ENCODE measurements at regions not wholly inside any gene's neighbourhood (a gene's known extent, or its start where the extent isn't known, plus 50 kb on each side); places are given as distances from the start of the nearest gene placed in this dataset.

DNA sequence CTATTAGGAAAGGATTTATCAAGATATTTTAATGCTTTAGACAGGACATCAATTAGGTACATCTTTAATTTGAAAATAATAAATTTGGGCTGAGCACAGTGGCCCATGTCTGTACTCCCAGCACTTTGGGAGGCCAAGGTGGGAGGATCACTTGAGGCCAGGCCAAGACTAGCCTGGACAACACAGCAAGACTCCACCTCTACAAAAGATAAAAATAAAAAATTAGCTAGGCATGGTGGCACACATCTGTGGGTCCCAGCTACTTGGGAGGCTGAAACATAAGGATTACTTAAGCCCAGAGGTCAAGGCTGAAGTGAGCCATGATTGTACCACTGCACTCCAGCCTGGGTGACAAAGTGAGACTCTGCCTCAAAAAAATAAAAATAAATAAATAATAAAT, 59.6 kb upstream of the IRF2 start (continued):
- TF ChIP-seq, protein P1, sequence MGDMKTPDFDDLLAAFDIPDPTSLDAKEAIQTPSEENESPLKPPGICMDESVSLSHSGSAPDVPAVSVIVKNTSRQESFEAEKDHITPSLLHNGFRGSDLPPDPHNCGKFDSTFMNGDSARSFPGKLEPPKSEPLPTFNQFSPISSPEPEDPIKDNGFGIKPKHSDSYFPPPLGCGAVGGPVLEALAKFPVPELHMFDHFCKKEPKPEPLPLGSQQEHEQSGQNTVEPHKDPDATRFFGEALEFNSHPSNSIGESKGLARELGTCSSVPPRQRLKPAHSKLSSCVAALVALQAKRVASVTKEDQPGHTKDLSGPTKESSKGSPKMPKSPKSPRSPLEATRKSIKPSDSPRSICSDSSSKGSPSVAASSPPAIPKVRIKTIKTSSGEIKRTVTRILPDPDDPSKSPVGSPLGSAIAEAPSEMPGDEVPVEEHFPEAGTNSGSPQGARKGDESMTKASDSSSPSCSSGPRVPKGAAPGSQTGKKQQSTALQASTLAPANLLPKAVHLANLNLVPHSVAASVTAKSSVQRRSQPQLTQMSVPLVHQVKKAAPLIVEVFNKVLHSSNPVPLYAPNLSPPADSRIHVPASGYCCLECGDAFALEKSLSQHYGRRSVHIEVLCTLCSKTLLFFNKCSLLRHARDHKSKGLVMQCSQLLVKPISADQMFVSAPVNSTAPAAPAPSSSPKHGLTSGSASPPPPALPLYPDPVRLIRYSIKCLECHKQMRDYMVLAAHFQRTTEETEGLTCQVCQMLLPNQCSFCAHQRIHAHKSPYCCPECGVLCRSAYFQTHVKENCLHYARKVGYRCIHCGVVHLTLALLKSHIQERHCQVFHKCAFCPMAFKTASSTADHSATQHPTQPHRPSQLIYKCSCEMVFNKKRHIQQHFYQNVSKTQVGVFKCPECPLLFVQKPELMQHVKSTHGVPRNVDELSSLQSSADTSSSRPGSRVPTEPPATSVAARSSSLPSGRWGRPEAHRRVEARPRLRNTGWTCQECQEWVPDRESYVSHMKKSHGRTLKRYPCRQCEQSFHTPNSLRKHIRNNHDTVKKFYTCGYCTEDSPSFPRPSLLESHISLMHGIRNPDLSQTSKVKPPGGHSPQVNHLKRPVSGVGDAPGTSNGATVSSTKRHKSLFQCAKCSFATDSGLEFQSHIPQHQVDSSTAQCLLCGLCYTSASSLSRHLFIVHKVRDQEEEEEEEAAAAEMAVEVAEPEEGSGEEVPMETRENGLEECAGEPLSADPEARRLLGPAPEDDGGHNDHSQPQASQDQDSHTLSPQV (IDR thresholded peaks at IDR 0.05): no peak
- no peak for TF ChIP-seq NRF1 (conservative IDR thresholded peaks at IDR 0.05; ENCODE audit: low read depth, low read length)

DNA sequence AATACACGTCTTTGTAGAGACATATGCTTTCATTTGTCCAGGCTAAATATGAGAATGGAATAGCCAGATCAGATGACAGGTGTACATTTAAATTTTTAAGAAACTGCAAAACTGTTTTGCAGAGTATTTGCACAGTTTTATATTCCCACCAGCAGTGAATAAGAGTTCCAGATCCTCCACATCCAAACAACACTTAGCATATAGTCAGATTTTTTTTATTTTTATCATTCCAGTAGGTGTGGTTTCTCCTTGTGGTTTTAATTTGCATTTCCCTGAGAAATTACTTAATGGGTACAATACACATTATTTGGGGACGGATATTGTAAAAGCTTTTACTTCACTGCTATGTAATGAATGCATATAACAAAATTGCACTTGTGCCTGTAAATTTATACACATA, 56.7 kb upstream of the IRF2 start:
- WGBS (ENCODE audit: insufficient coverage, insufficient replicate concordance, low lambda C conversion rate, missing lambda C conversion rate): 100% methylated on average over 2 of the region's 2 CpGs
- H3K9ac ChIP-seq (ENCODE audit: control insufficient read depth, insufficient read depth, low read length): no peak overlapping the region
- ChIA-PET POLR2A (interaction anchor here (1.6 kb wide), 1 partner anchor 16 kb away, joined by 4 read pairs; no protein-coding TSS in a partner anchor), RAD21 (ENCODE audit: unreplicated experiment) (interaction anchor here (1.2 kb wide), 1 partner anchor 55 kb away, joined by 4 read pairs; no protein-coding TSS in a partner anchor), SMC1A (ENCODE audit: uncharacterized antibody, unreplicated experiment) (interaction anchor here (1.2 to 9.3 kb wide), 2 partner anchors 17 to 30 kb away, joined by 4 to 117 read pairs; no protein-coding TSS in a partner anchor), CTCF (interaction anchor here (1.3 to 2.1 kb wide), 3 partner anchors 16 to 267 kb away, joined by 4 to 10 read pairs (median 5); no protein-coding TSS in a partner anchor)
- H3K4me3 ChIP-seq: no peak overlapping the region
- FAIRE-seq: no peak
- no peak for ATAC-seq
- no peak overlapping the region for H3K27ac ChIP-seq (ENCODE audit: control insufficient read depth, insufficient read depth)
- H4K20me1 ChIP-seq (ENCODE audit: control insufficient read depth, insufficient read depth): no peaks in the 10 kb centered on the region
- BruUV-seq (replicated peaks): no TSS peak
- TF ChIP-seq RUNX3 (IDR thresholded peaks at IDR 0.05; ENCODE audit: low read length) (peak; percentile 25; the same call in 1 of the 2 replicates), NR2F1 (conservative IDR thresholded peaks at IDR 0.05) (no peak)
- H2AFZ ChIP-seq (ENCODE audit: control insufficient read depth, low read depth, low read length): no peak overlapping the region
- no peaks in the 10 kb centered on the region for H3K36me3 ChIP-seq (ENCODE audit: control insufficient read depth in 2 of 2, insufficient read depth in 2 of 2, low read length in 1 of 2)
- no peaks in the 10 kb centered on the region; the same call in 1 of the 3 replicates for H3K9me3 ChIP-seq (replicated peaks; ENCODE audit: control insufficient read depth, insufficient read depth, low read length)
- DNase-seq (ENCODE audit: low read depth, low spot score): no peak
- peaks cover 20% of the 10 kb centered on the region for H3K4me1 ChIP-seq (ENCODE audit: control insufficient read depth, insufficient read depth, low read length)
- in situ Hi-C loops (cut with MboI) (loop anchor here (5.0 kb wide), 1 partner anchor 249 kb away; no protein-coding TSS in a partner anchor), intact Hi-C loops (cut with micrococcal nuclease; ENCODE audit: unreplicated experiment) (no loop called here)
- H3K27me3 ChIP-seq (replicated peaks in 1 of 2; ENCODE audit: control insufficient read depth in 2 of 2, insufficient read depth in 2 of 2, low read length in 1 of 2): no peaks in the 10 kb centered on the region
- peaks cover 32% of the 10 kb centered on the region for H3K79me2 ChIP-seq (ENCODE audit: control insufficient read depth, insufficient read depth, low read length)
- H3K4me2 ChIP-seq (ENCODE audit: control insufficient read depth, insufficient read depth): no peak overlapping the region

Data from GM12878 (cell line).